Inferior parietal cortex (tissue), 1 donor: ENCODE measurements at regions not wholly inside any gene's neighbourhood (a gene's known extent, or its start where the extent isn't known, plus 50 kb on each side); places are given as distances from the start of the nearest gene placed in this dataset.

Experiments used
- DNase-seq: peaks from one replicate; pipeline ENCODE4 v3.0.0-alpha.2; 2016; ENCODE audit errors: extremely low spot score

GRCh38 chr2:83567551-83567950 lies 891.5 kb downstream of the SUCLG1 start:
- no peak for DNase-seq

GRCh38 chr2:83565626-83566025 lies 893.5 kb downstream of the SUCLG1 start:
- no peak for DNase-seq

DNA sequence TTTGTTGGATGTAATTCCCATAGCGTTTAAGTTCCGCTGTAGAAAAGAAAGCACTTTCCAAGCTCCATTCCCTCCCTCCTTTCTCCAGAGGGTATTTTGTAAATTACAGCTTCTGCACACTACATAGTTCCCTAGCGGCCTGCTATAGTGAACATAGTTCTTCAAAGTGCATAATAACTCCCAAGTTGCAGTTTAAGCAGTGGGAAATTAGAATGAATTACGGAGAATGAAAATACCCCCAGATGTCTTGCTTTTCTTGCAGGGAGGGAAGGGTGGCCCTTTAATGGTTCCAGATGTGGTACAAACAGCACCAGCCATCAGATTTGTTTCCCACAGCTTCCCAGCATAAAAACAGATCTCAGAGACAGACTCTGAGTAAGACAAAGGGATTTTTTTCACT lies 893.9 kb downstream of the SUCLG1 start:
- no peak for DNase-seq

DNA sequence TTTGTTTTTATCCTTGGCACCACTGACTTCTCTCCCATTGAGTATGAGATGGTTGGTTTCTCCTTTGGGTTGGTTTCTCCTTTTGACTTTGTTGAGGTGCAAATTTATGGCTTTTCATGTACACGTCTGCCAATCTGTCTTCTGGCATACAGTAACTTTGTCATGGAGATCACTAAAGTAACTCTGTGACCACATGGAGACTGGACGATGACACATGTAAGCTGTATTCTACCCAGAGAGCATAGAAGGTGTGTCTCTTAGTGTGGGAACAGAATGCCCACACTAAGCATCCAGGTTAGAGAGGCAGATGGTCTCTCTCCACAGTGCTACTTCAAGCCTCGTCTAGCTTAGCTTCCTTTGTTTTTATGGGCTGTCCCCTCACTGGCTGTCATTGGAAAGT lies 897.5 kb downstream of the SUCLG1 start:
- no peak for DNase-seq

DNA sequence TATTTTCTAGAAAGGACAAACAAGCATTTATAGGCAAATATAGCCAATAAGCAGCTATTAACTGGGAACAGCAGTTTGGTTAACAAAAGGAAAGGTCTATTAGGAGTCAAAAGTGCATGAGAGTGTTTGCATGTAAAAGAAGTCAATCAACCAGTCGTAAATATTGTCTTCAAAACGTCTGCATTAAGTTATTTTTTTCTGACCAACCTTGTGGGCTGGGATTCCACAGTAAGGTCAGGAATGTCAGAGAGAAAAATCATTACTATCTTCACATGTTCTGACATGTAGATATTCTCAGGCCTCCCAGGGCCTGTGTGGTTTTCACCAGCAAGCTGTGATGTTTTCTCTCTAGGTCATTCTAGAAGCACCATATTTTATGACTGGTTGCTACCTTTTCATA lies 922.5 kb downstream of the SUCLG1 start:
- DNase-seq, result no peak

DNA sequence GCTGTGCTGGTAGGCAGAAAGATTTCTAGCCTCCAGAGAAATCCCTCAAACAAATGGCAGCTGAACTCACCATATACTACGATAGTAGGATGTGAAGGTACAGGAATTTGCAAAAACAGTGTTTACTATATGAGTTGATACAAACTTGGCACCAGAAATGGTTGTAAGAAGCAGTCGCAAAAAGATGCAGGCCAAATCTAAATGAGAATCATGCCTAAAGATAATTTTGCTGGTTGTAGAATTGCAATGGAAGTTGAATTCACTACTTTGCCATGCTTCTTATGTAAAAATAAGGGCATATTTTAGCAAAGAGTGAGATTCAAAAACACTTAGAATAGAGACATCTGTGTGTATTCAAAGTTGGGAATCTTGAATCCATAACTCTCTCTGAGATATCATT lies 924.7 kb downstream of the SUCLG1 start:
- no peak for DNase-seq

GRCh38 chr2:83531206-83531826 lies 927.8 kb downstream of the SUCLG1 start:
- no peak for DNase-seq

- DNase-seq, result no peak
Observed at GRCh38 chr2:83528767-83529166, 930.3 kb downstream of the SUCLG1 start.

DNA sequence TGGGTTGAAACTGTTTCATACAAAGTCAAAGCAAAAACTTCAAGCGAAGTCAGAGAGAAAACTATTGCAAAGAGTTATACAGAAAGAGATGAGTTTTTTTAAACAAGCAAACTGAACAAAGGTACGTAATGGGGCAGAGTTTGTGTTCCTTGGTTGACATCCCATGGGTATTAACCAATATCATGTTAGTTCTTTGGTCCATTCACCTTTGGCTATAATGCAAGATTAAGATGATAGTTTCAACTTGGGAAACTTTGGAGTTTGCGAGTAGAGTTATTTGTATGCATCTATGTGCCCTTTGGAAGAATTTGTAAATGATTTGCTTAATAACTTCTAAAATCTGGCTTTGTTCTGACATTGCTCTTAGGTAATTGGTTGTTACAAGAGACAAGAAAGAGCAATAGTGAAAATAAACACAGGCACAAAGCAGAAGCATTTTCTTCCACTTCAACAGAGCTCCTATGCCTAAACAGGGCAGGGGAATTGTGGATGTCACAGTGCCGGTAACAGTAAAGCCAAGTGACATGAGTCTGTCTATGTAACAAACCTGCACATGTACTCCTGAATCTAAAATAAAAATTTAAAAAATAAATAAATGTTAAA lies 936.1 kb downstream of the SUCLG1 start:
- no peak for DNase-seq

- DNase-seq, result no peak
Observed at GRCh38 chr2:83517727-83518368, 941.2 kb downstream of the SUCLG1 start.

DNA sequence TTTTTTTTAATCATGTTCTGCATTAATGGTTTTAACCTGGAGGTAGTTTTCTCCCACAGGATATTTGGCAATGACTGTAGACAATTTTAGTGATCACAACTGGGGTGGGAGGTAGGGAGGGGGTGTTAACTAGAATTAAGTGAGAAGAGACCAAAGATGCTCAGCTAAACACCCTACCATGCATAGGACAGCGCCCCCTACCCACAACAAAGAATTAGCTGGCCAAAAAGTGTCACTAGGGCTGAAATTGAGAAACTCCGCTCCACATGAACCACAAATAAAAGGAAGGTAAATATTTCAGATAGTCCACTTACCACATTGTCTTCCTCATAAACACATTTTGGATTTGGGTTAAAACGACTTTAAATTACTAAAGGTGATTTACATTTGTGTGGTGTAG lies 942.6 kb downstream of the SUCLG1 start:
- no peak for DNase-seq

- DNase-seq, result no peak
Observed at GRCh38 chr2:83487451-83487850, 971.6 kb downstream of the SUCLG1 start.

GRCh38 chr2:83481436-83481835 lies 977.6 kb downstream of the SUCLG1 start:
- no peak for DNase-seq

- DNase-seq, result no peak
Observed at GRCh38 chr2:83478037-83478436, 981.0 kb downstream of the SUCLG1 start.

GRCh38 chr2:83475371-83475770 lies 983.7 kb downstream of the SUCLG1 start:
- no peak for DNase-seq

DNA sequence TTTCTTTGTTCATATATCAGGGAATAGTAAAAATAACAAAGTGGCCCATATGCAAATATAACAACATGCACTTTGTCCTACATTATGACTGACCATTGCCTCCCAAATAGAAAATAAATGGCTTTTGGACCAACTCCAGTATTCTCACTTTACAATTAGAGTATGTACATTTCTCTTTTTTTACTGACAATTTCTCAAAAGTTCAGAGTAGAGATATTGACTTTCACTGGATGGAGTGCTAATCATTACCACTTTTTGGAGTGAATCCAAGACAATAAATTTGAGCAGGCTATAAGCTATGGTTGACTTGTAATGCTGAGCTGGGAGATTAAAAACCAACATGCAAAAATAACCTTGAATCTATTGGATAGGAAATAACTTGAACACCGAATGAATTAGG lies 987.4 kb downstream of the SUCLG1 start:
- no peak for DNase-seq

DNA sequence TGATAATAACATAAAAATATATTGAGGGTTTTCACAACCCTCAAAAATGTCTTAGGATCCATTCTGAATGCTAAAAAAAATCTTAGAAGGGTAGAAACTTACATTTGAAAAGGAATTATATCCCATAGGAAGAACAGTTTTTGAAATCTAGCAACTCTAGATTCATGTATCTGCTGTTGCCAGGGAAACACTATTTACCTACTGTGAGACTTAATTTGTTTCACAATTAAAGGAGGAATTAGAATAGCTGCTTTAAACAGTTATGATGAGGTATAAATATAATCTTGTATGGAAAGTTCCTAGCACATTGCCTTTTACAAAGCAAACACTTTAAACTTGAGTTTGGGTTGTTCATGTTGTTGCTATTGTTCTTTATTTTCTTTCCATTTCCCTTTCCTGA lies 988.2 kb downstream of the SUCLG1 start:
- no peak for DNase-seq

DNA sequence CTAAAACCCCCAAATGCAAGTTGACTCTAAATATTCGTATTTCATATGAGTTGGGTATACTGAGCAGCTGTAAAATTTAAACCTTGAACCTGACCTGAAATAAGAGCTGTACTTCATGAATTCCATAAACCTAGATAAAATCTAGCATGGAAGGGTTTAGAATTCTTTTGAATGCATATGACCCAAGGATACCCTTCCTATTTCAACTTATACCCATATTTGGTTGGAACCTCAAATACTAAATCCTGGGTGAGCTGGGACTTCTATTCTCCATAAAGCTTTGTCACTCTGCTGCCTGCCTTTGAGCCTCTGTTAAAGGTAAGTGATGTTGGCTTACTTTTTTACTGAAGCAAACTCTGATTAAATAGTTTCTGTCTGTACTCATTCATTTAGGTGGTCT lies 994.6 kb downstream of the SUCLG1 start:
- DNase-seq, result no peak

DNA sequence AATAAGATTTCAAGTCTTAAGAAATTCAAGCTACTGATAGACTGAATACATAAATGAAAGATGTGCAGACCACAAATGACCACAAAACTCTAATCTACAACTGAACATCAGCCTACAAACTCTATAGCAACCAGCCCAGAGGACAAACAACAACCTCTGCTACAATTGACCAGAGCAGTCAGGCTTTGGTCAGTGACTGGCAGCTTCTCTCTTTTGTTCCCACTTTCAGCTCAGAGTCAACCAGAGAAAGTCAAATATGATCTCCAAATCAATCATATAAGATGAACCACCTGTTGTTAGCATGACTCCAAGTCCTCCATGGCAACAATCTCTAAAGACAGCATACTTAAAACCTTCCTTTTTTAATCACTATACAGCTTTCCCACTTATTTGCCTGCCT lies 996.2 kb downstream of the SUCLG1 start:
- DNase-seq, result no peak

- DNase-seq, result no peak
Observed at GRCh38 chr2:83461135-83461534, 997.9 kb downstream of the SUCLG1 start.

GRCh38 chr2:83459456-83459855 lies 999.6 kb downstream of the SUCLG1 start:
- no peak for DNase-seq

- DNase-seq, result no peak
Observed at GRCh38 chr2:83435989-83436388, 1023.1 kb downstream of the SUCLG1 start.

DNA sequence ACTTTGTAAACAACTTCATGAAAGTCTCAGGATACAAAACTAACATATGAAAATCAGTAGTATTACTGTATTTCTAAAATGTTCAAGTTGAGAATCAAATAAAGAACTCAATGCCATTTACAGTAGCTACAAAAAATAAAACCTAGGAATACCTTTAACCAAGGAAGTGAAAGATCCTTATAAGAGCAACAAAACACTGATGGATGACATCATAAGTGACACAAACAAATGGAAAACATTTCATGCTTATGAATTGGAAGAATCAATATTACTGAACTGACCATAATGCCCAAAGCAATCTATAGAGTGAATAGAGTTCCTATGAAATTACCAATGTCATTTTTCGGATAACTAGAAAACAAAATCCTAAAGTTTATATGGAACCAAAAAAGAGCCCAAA lies 1038.1 kb downstream of the SUCLG1 start:
- DNase-seq, result no peak
